ENCODE measurements at regions not wholly inside any gene's neighbourhood (a gene's known extent, or its start where the extent isn't known, plus 50 kb on each side); places are given as distances from the start of the nearest gene placed in this dataset.
A peak's percentile ranks its signal among the peaks of the same experiment; 100 is the strongest.

DNA sequence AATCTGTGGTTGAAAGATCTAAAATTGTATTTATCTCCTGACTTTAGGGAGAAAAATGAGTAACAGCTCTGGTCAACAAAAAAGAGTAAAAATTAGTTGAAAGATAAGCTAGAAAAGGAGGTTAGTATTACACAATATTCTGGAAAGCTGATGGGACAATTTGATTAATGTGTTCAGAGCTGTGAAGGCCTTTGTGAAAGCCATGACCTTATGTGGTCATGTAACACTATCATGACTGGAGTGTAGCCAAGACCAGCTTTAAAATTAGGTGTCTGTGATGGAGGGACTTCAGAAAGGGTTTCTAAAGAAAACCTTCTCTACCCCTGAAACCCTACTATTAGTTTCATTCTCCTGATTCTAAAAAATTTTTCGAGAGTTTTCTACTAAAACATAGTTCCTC lies 127.2 kb downstream of the NFKBIZ start:
- Histone ChIP-seq H3K4me2 (peak overlapping the region in 4 of 11 experiments; percentile 2 to 50 (median 18); a peak in 5 of 22 replicates), H3K27me3 (no peaks in the 10 kb centered on the region), H3K4me3 (no peak overlapping the region), H3K36me3 (no peaks in the 10 kb centered on the region), H3K27ac (peak overlapping the region in 2 of 11 experiments; percentile 4 to 18; a peak in 1 of 22 replicates), H3K9ac (no peak overlapping the region), H3K9me3 (replicated peaks in 1 of 11) (peaks cover 0 to 33% (median 7%) of the 10 kb centered on the region in 11 experiments; a peak in 11 of 22 replicates), H4K20me1 (no peaks in the 10 kb centered on the region), H3K4me1 (peaks cover 0 to 39% (median 3%) of the 10 kb centered on the region in 10 experiments; a peak in 8 of 20 replicates)
- TF ChIP-seq Cebpa-rat (IDR thresholded peaks at IDR 0.05): no peak

GRCh38 chr3:101978348-101978747 lies 129.0 kb downstream of the NFKBIZ start:
- H3K4me2 ChIP-seq: peak overlapping the region in 4 of 11 experiments; percentile 12 to 50 (median 31); a peak in 4 of 22 replicates

GRCh38 chr3:101979033-101979432 lies 129.7 kb downstream of the NFKBIZ start:
- no peak for TF ChIP-seq Cebpa-rat (IDR thresholded peaks at IDR 0.05)

More at GRCh38 chr3:101978348-101978747, 129.0 kb downstream of the NFKBIZ start:
- H3K27ac ChIP-seq: no peak overlapping the region
- no peak overlapping the region for H3K4me3 ChIP-seq
- no peaks in the 10 kb centered on the region for H4K20me1 ChIP-seq
- no peak overlapping the region for H3K9ac ChIP-seq
- peaks cover 0 to 25% (median 3%) of the 10 kb centered on the region in 10 experiments; a peak in 8 of 20 replicates for H3K4me1 ChIP-seq
- no peaks in the 10 kb centered on the region for H3K36me3 ChIP-seq
- no peak for TF ChIP-seq Cebpa-rat (IDR thresholded peaks at IDR 0.05)
- peaks cover 0 to 25% (median 7%) of the 10 kb centered on the region in 11 experiments; a peak in 8 of 22 replicates for H3K9me3 ChIP-seq (replicated peaks in 1 of 11)
- H3K27me3 ChIP-seq: no peaks in the 10 kb centered on the region

DNA sequence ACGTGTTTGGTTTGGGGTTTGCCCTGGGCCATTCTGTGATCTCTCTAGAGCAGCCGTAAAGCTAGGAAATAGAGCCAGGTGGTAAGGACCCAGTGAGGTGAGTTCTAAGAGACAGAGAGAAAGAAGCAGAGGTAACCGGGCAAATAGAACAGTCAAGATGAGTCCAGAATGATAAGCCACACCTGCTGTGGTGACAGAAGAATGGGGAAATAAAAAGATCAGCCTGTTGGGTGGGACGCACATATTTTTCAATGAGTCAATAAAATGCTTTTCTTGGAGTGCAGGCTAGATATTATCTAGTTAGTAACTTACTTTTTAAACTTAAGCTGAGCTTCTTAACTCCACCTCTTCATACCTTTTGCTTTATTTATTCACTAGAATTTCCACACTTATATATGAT lies 135.0 kb downstream of the NFKBIZ start:
- no peak overlapping the region for H3K4me3 ChIP-seq
- H3K27ac ChIP-seq: no peak overlapping the region
- no peaks in the 10 kb centered on the region for H3K9me3 ChIP-seq (replicated peaks in 1 of 11)
- H3K36me3 ChIP-seq: no peaks in the 10 kb centered on the region
- no peaks in the 10 kb centered on the region for H3K27me3 ChIP-seq
- H4K20me1 ChIP-seq: no peaks in the 10 kb centered on the region
- H3K4me1 ChIP-seq: peaks cover 8 to 29% (median 21%) of the 10 kb centered on the region in 10 experiments
- no peak overlapping the region for H3K4me2 ChIP-seq
- H3K9ac ChIP-seq: no peak overlapping the region
- no peak for TF ChIP-seq Cebpa-rat (IDR thresholded peaks at IDR 0.05)

More at GRCh38 chr3:101979033-101979432, 129.7 kb downstream of the NFKBIZ start:
- no peak overlapping the region for H3K9ac ChIP-seq
- peaks cover 0 to 18% (median 5%) of the 10 kb centered on the region in 11 experiments; a peak in 8 of 22 replicates for H3K9me3 ChIP-seq (replicated peaks in 1 of 11)
- no peak overlapping the region for H3K4me2 ChIP-seq
- H3K4me1 ChIP-seq: peaks cover 0 to 25% (median 3%) of the 10 kb centered on the region in 10 experiments; a peak in 8 of 20 replicates
- no peak overlapping the region for H3K27ac ChIP-seq
- no peaks in the 10 kb centered on the region for H4K20me1 ChIP-seq
- no peaks in the 10 kb centered on the region for H3K36me3 ChIP-seq
- no peaks in the 10 kb centered on the region for H3K27me3 ChIP-seq
- no peak overlapping the region for H3K4me3 ChIP-seq

DNA sequence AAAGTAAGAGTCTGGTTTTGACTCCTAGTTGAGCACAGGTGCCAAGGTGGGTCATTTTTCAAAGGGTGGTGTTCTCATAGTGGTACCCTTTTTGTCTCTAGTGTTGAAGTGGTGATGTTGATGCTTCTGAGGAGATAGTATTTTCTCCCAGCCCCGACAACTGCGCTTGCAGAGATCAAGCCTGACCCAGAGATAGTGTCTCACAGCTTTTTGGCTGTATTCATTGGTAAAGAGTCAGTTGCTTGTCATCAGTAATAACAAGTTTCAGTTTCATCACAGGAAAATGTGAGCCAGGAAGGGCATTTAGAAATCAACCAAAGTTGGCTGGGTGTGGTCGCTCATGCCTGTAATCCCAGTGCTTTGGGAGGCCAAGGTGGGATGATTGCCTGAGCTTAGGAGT lies 139.3 kb downstream of the NFKBIZ start:
- Histone ChIP-seq H3K36me3 (no peaks in the 10 kb centered on the region), H3K9ac (no peak overlapping the region), H3K4me3 (no peak overlapping the region; a peak in 1 of 20 replicates), H3K4me1 (peaks cover 8 to 37% (median 25%) of the 10 kb centered on the region in 10 experiments), H3K4me2 (peak overlapping the region; percentile 38 to 82 (median 61)), H3K27ac (peak overlapping the region in 8 of 11 experiments; percentile 10 to 64 (median 38); a peak in 13 of 22 replicates), H4K20me1 (no peaks in the 10 kb centered on the region), H3K9me3 (replicated peaks in 1 of 11) (no peaks in the 10 kb centered on the region), H3K27me3 (no peaks in the 10 kb centered on the region)
- TF ChIP-seq Cebpa-rat (IDR thresholded peaks at IDR 0.05): no peak

GRCh38 chr3:101989578-101990200 lies 140.4 kb downstream of the NFKBIZ start:
- TF ChIP-seq Cebpa-rat (IDR thresholded peaks at IDR 0.05): no peak

DNA sequence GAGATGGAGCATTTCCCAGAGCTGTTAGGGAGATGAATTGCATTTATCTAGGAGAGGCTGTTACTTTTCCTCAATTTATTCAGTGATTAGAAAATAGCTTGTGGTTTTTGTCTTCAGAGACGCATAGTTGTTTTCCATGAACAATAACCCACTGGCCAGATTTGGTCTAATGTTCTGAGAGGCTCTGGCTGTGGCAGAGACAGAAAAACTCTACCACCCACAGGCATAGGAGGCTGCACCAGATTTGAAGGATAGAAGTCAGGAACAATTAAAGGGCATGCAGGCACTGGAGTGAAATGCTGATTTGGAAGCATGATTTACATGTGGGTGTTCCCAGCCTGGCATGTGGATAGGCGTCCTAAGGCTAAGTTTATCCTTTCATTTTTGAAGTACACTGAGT lies 143.5 kb downstream of the NFKBIZ start:
- no peaks in the 10 kb centered on the region for H3K36me3 ChIP-seq
- no peak for TF ChIP-seq Cebpa-rat (IDR thresholded peaks at IDR 0.05)

More at GRCh38 chr3:101989578-101990200, 140.4 kb downstream of the NFKBIZ start:
- no peak overlapping the region for H3K4me3 ChIP-seq
- H3K27me3 ChIP-seq: no peaks in the 10 kb centered on the region
- H3K9me3 ChIP-seq (replicated peaks in 1 of 11): no peaks in the 10 kb centered on the region
- H3K4me1 ChIP-seq: peaks cover 8 to 37% (median 25%) of the 10 kb centered on the region in 10 experiments
- H4K20me1 ChIP-seq: no peaks in the 10 kb centered on the region
- H3K9ac ChIP-seq: no peak overlapping the region
- peak overlapping the region in 2 of 11 experiments; percentile 10 to 58; a peak in 1 of 22 replicates for H3K27ac ChIP-seq
- H3K36me3 ChIP-seq: no peaks in the 10 kb centered on the region
- H3K4me2 ChIP-seq: peak overlapping the region in 7 of 11 experiments; percentile 47 to 82 (median 71); a peak in 14 of 22 replicates

GRCh38 chr3:101994386-101994785 lies 145.1 kb downstream of the NFKBIZ start:
- Histone ChIP-seq H3K4me1 (peaks cover 0 to 26% (median 5%) of the 10 kb centered on the region in 10 experiments; a peak in 15 of 20 replicates), H3K4me3 (no peak overlapping the region), H3K9me3 (replicated peaks in 1 of 11) (no peaks in the 10 kb centered on the region), H3K9ac (no peak overlapping the region), H4K20me1 (no peaks in the 10 kb centered on the region), H3K27ac (no peak overlapping the region), H3K27me3 (no peaks in the 10 kb centered on the region), H3K4me2 (no peak overlapping the region), H3K36me3 (no peaks in the 10 kb centered on the region)
- TF ChIP-seq Cebpa-rat (IDR thresholded peaks at IDR 0.05): no peak

More for the DNA sequence above, 143.5 kb downstream of the NFKBIZ start:
- Histone ChIP-seq H3K27me3 (no peaks in the 10 kb centered on the region), H3K4me1 (peaks cover 8 to 32% (median 20%) of the 10 kb centered on the region in 10 experiments), H3K27ac (no peak overlapping the region), H3K9me3 (replicated peaks in 1 of 11) (no peaks in the 10 kb centered on the region), H3K9ac (no peak overlapping the region), H3K4me2 (0 out of 22 replicates have a peak overlapping the region, but pooled peaks of 1 of the 11 experiments have one; percentile 5), H3K4me3 (no peak overlapping the region), H4K20me1 (no peaks in the 10 kb centered on the region)

DNA sequence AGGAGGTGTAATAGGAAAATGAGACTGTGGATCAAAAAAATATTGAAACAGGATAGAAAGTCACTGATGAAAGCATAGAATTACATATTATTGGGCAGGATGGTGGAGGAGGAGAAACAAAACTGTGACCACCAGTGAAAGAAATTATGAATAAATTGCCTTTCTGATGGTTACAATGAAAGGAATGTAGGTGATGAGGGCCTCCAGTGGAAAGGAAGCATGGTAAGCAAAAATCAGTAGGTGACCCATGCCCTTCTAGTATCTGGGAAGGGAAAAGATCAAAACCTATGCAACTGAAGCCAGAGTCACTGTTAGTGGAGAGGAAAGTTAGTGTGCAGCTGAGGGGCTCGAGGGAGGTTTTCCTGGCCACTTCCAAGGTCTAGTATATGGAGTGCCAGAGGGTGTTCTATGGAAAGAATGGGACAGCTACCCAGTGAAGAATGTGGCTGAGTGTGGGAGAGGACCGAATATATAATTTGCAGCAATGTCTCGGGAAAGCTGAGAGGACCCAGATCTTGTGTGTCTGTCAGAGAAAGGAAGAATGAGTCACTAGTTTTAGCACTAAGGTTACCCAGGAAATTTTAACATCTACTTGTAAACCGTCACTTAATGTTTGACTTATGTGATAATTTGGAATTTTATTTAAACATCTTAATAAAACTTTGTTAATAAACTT lies 146.2 kb downstream of the NFKBIZ start:
- Histone ChIP-seq H3K27ac (no peak overlapping the region), H3K4me1 (peaks cover 0 to 18% (median 0%) of the 10 kb centered on the region in 10 experiments; a peak in 5 of 20 replicates)
- TF ChIP-seq Cebpa-rat (IDR thresholded peaks at IDR 0.05): no peak

More for the DNA sequence above, 146.2 kb downstream of the NFKBIZ start:
- Histone ChIP-seq H3K4me2 (peak overlapping the region in 3 of 11 experiments; percentile 21 to 45 (median 43); a peak in 6 of 22 replicates), H3K36me3 (no peaks in the 10 kb centered on the region), H3K9ac (no peak overlapping the region), H4K20me1 (no peaks in the 10 kb centered on the region), H3K4me3 (no peak overlapping the region), H3K9me3 (replicated peaks in 1 of 11) (no peaks in the 10 kb centered on the region), H3K27me3 (no peaks in the 10 kb centered on the region)

Data from BLaER1 treated with 17β-estradiol and CSF1 and Interleukin-3, amounts not matched to agents 10 nM and 100 nM (cell line).